GM18508 (cell line): ENCODE measurements at regions not wholly inside any gene's neighbourhood (a gene's known extent, or its start where the extent isn't known, plus 50 kb on each side); places are given as distances from the start of the nearest gene placed in this dataset.
A peak's percentile ranks its signal among the peaks of the same experiment; 100 is the strongest.

ENCODE experiments used
- ATAC-seq: cut with Tn5 transposase; IDR thresholded peaks from one replicate; pipeline ENCODE4 v1.9.1; 2021; ENCODE audit warnings: moderate number of reproducible peaks; ENCODE audit not compliant: insufficient read depth, unreplicated experiment

- no peak for ATAC-seq
Measured at GRCh38 chr5:89273289-89273688, 390.3 kb upstream of the MEF2C start.

- ATAC-seq = no peak
Measured at GRCh38 chr5:89270901-89271300, 387.9 kb upstream of the MEF2C start.

- no peak for ATAC-seq
Measured at GRCh38 chr5:89269721-89270120, 386.7 kb upstream of the MEF2C start.

- no peak for ATAC-seq
Measured at GRCh38 chr5:89268460-89268859, 385.5 kb upstream of the MEF2C start.

GRCh38 chr5:89267788-89268187 lies 384.8 kb upstream of the MEF2C start:
- ATAC-seq = no peak

- no peak for ATAC-seq
Measured at GRCh38 chr5:89265511-89266179, 382.7 kb upstream of the MEF2C start.

GRCh38 chr5:89263846-89264245 lies 380.9 kb upstream of the MEF2C start:
- no peak for ATAC-seq

- ATAC-seq = no peak
Measured at GRCh38 chr5:89262030-89262429, 379.0 kb upstream of the MEF2C start.

GRCh38 chr5:89260254-89260653 lies 377.3 kb upstream of the MEF2C start:
- ATAC-seq = no peak

GRCh38 chr5:89255845-89256463 lies 373.0 kb upstream of the MEF2C start:
- ATAC-seq = no peak

- ATAC-seq = no peak
Measured at GRCh38 chr5:89253666-89254352, 370.8 kb upstream of the MEF2C start.

GRCh38 chr5:89246864-89247263 lies 363.9 kb upstream of the MEF2C start:
- ATAC-seq = no peak

GRCh38 chr5:89246252-89246651 lies 363.3 kb upstream of the MEF2C start:
- ATAC-seq = no peak

GRCh38 chr5:89243611-89244010 lies 360.6 kb upstream of the MEF2C start:
- ATAC-seq = no peak

GRCh38 chr5:89241186-89241585 lies 358.2 kb upstream of the MEF2C start:
- no peak for ATAC-seq

- ATAC-seq = no peak
Measured at GRCh38 chr5:89236900-89237299, 353.9 kb upstream of the MEF2C start.

GRCh38 chr5:89233462-89233861 lies 350.5 kb upstream of the MEF2C start:
- no peak for ATAC-seq

- peak; percentile 97 for ATAC-seq
Measured at GRCh38 chr5:89232139-89232603, 349.2 kb upstream of the MEF2C start.

- no peak for ATAC-seq
Measured at GRCh38 chr5:89230178-89230577, 347.2 kb upstream of the MEF2C start.

- ATAC-seq = no peak
Measured at GRCh38 chr5:89229331-89230070, 346.5 kb upstream of the MEF2C start.

GRCh38 chr5:89228355-89228754 lies 345.4 kb upstream of the MEF2C start:
- ATAC-seq = no peak
